Panc1 (cell line): ENCODE measurements at regions not wholly inside any gene's neighbourhood (a gene's known extent, or its start where the extent isn't known, plus 50 kb on each side); places are given as distances from the start of the nearest gene placed in this dataset.

Source experiments
- ATAC-seq: fragments of 200-7000 bp; cut with Tn5 transposase; 2 replicates; pipeline ENCODE4 v1.9.1; 2020; ENCODE audit warnings: mild to moderate bottlenecking, moderate library complexity
- BruUV-seq: library from RNA; stranded (reverse); fragments of 400-500 nt; replicated peaks from 2 replicates; lab custom pipeline; 2021; lab: Mats Ljungman, UMichigan
- CTCF ChIA-PET: fragments of 300-600 bp; sonication (Branson Sonifier 250); formaldehyde crosslinking; loops from one replicate; lab custom pipeline; 2022; ENCODE audit warnings: antibody characterized with exemption; lab: Charles Lee
- POLR2A ChIA-PET: fragments of 300-600 bp; sonication (Branson Sonifier 250); formaldehyde crosslinking; loops from one replicate; lab custom pipeline; 2022; ENCODE audit warnings: antibody characterized with exemption; lab: Charles Lee
- DNase-seq: peaks from one replicate; pipeline ENCODE4 v3.0.0-alpha.2; 2010; ENCODE audit warnings: low read depth, low spot score
- H3K27ac ChIP-seq: 2 replicates; pipeline ENCODE4 v1.5.1; 2011; ENCODE audit warnings: mild to moderate bottlenecking, low read length, inconsistent platforms
- H3K27me3 ChIP-seq: fragments of 200-500 bp; sonication (Bioruptor generic); 2 replicates; pipeline ENCODE4 v1.6.0; 2014; ENCODE audit warnings: low read length, inconsistent platforms; ENCODE audit not compliant: control insufficient read depth, insufficient read depth
- H3K36me3 ChIP-seq: fragments of 200-500 bp; sonication (Bioruptor generic); 2 replicates; pipeline ENCODE4 v1.5.1; 2014; ENCODE audit warnings: inconsistent platforms, mild to moderate bottlenecking, low read length, moderate library complexity; ENCODE audit not compliant: control insufficient read depth, insufficient read depth
- H3K4me1 ChIP-seq: 2 replicates; pipeline ENCODE4 v1.5.1; 2011; ENCODE audit warnings: inconsistent platforms, mild to moderate bottlenecking, low read length, moderate library complexity; ENCODE audit not compliant: control insufficient read depth, insufficient read depth
- H3K4me3 ChIP-seq, 2 experiments: 2 replicates each; pipeline ENCODE4 v1.5.1; 2011 to 2012; ENCODE audit warnings: low read depth in 2 of 2, low read length in 2 of 2, mild to moderate bottlenecking in 2 of 2, inconsistent platforms in 1 of 2, moderate library complexity in 1 of 2
- H3K9me3 ChIP-seq: fragments of 200-500 bp; sonication (Bioruptor generic); 2 replicates; pipeline ENCODE4 v1.5.1; 2014; ENCODE audit warnings: low read depth, mild to moderate bottlenecking, inconsistent platforms, low read length, moderate library complexity; ENCODE audit not compliant: control insufficient read depth, insufficient read depth
- POLR2AphosphoS5 ChIP-seq: IDR thresholded peaks from 2 replicates; pipeline ENCODE4 v1.6.1; 2012; ENCODE audit warnings: mild to moderate bottlenecking, low read depth, low read length, moderate library complexity
- REST ChIP-seq, 2 experiments: IDR thresholded peaks; 2 replicates each; pipeline ENCODE4 v1.6.1; 2011 to 2012; ENCODE audit warnings: low read depth in 2 of 2, control low read depth in 1 of 2, low read length in 1 of 2, mild to moderate bottlenecking in 1 of 2, moderate library complexity in 1 of 2; ENCODE audit not compliant: insufficient read depth in 1 of 2
- SIN3A ChIP-seq: IDR thresholded peaks from 2 replicates; pipeline ENCODE4 v1.6.1; 2012; ENCODE audit warnings: low read depth, mild to moderate bottlenecking, low read length, moderate library complexity, borderline replicate concordance; ENCODE audit not compliant: insufficient read depth
- TCF7L2 ChIP-seq: IDR thresholded peaks from 2 replicates; pipeline ENCODE4 v1.6.1; 2011; ENCODE audit warnings: mild to moderate bottlenecking, low read depth, low read length, inconsistent platforms
- in situ Hi-C: cut with HindIII; loops from 2 replicates; pipeline ENCODE4 v1.10.0; 2016; ENCODE audit warnings: low sequenced_read_pairs, low pct_unique_long_range_greater_than_20kb
- intact Hi-C: fragments of 100-400 bp; cut with micrococcal nuclease; formaldehyde crosslinking; loops from one replicate; pipeline ENCODE4 v1.10.0; 2022; ENCODE audit not compliant: unreplicated experiment
- TF ChIP-seq, protein P1 (sequence below): fragments of 450-650 bp; IDR thresholded peaks from 2 replicates; pipeline ENCODE4 v1.5.1; 2017; ENCODE audit warnings: mild to moderate bottlenecking

DNA sequence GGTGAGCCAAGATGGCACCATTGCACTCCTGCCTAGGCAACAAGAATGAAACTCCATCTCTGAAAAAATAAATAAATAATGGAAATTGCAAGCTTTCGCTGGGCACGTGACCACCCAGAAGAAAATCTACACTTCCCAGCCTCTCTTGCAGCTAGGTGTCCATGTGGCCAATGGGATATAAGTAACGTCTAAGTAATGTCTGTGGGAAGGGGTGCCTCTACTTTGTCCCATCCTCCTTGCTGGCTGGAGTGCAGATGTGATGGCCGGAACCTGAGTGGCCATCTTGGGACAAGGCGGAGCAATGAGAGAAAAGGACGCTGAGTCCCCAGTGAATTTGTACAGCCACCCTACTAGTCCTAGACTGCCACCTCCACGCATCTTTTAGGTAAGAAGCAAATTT is 99.8 kb upstream of the PTPN1 start:
- DNase-seq (no peak), ATAC-seq (no peak)
- no TSS peak for BruUV-seq
- ChIA-PET POLR2A (interaction anchor here (0.5 kb wide), 1 partner anchor 34 kb away, joined by 4 read pairs; no protein-coding TSS in a partner anchor), CTCF (interaction anchor here (0.5 kb wide), 1 partner anchor 232 kb away, joined by 3 read pairs; no protein-coding TSS in a partner anchor)
- H3K9me3 ChIP-seq = no peaks in the 10 kb centered on the region
- TF ChIP-seq REST (IDR thresholded peaks at IDR 0.05; ENCODE audit: insufficient read depth in 1 of 2, low read depth in 2 of 2, low read length in 1 of 2) (no peak), POLR2AphosphoS5 (no peak), SIN3A (no peak), TCF7L2 (no peak)
- TF ChIP-seq, protein P1, sequence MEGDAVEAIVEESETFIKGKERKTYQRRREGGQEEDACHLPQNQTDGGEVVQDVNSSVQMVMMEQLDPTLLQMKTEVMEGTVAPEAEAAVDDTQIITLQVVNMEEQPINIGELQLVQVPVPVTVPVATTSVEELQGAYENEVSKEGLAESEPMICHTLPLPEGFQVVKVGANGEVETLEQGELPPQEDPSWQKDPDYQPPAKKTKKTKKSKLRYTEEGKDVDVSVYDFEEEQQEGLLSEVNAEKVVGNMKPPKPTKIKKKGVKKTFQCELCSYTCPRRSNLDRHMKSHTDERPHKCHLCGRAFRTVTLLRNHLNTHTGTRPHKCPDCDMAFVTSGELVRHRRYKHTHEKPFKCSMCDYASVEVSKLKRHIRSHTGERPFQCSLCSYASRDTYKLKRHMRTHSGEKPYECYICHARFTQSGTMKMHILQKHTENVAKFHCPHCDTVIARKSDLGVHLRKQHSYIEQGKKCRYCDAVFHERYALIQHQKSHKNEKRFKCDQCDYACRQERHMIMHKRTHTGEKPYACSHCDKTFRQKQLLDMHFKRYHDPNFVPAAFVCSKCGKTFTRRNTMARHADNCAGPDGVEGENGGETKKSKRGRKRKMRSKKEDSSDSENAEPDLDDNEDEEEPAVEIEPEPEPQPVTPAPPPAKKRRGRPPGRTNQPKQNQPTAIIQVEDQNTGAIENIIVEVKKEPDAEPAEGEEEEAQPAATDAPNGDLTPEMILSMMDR = no peak
- in situ Hi-C loops (no loop called here), intact Hi-C loops (no loop called here)
- H3K36me3 ChIP-seq = no peaks in the 10 kb centered on the region
- H3K27me3 ChIP-seq = no peaks in the 10 kb centered on the region
- H3K27ac ChIP-seq = no peak overlapping the region
- H3K4me3 ChIP-seq = no peak overlapping the region
- peaks cover 5% of the 10 kb centered on the region for H3K4me1 ChIP-seq

DNA sequence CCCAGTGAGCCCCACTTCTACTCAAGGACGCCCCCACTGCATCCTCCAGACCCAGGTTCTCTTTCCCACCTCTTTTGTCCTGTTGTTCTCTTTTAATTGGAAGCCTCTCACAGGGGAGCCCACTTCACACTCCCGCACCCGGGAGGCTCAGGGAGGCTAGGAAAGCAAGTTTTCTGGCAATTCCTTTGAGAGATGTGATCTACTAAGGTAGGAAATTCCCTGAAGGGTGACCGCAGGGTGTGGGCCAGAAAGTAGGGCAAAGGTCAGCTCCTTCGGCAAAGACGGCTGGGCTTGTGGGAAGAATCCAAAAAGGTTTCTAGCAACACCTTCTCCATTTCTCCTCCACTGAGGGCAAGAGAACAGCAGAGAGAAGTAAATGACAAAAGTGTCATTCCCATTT is 98.1 kb upstream of the PTPN1 start:
- H3K4me3 ChIP-seq = no peak overlapping the region
- H3K9me3 ChIP-seq = no peaks in the 10 kb centered on the region
- TF ChIP-seq TCF7L2 (no peak), SIN3A (no peak)
- no peaks in the 10 kb centered on the region for H3K27me3 ChIP-seq
- in situ Hi-C loops (no loop called here), intact Hi-C loops (no loop called here)
- BruUV-seq = no TSS peak
- H3K4me1 ChIP-seq = peaks cover 8% of the 10 kb centered on the region
- DNase-seq (no peak), ATAC-seq (no peak)
- ChIA-PET CTCF (no interaction called here), POLR2A (no interaction called here)
- no peak overlapping the region for H3K27ac ChIP-seq
- no peaks in the 10 kb centered on the region for H3K36me3 ChIP-seq

- ATAC-seq (no peak), DNase-seq (no peak)
- Histone ChIP-seq H3K4me1 (peaks cover 8% of the 10 kb centered on the region), H3K36me3 (no peaks in the 10 kb centered on the region), H3K27ac (no peak overlapping the region), H3K9me3 (no peaks in the 10 kb centered on the region), H3K27me3 (no peaks in the 10 kb centered on the region), H3K4me3 (no peak overlapping the region)
- in situ Hi-C loops (no loop called here), intact Hi-C loops (no loop called here)
- TF ChIP-seq TCF7L2 = no peak
- TF ChIP-seq, protein P1 = no peak
- no peak for TF ChIP-seq POLR2AphosphoS5
- TF ChIP-seq SIN3A = no peak
- no peak for TF ChIP-seq REST (IDR thresholded peaks at IDR 0.05; ENCODE audit: insufficient read depth in 1 of 2, low read depth in 2 of 2, low read length in 1 of 2)
- ChIA-PET POLR2A (no interaction called here), CTCF (no interaction called here)
- no TSS peak for BruUV-seq
Measured at GRCh38 chr20:50412499-50412898, 97.7 kb upstream of the PTPN1 start.
